Panc1 (cell line): ENCODE measurements at regions not wholly inside any gene's neighbourhood (a gene's known extent, or its start where the extent isn't known, plus 50 kb on each side); places are given as distances from the start of the nearest gene placed in this dataset.

Source experiments
- ATAC-seq: fragments of 200-7000 bp; cut with Tn5 transposase; 2 replicates; pipeline ENCODE4 v1.9.1; 2020; ENCODE audit warnings: mild to moderate bottlenecking, moderate library complexity
- BruUV-seq: library from RNA; stranded (reverse); fragments of 400-500 nt; replicated peaks from 2 replicates; lab custom pipeline; 2021; lab: Mats Ljungman, UMichigan
- CTCF ChIA-PET: fragments of 300-600 bp; sonication (Branson Sonifier 250); formaldehyde crosslinking; loops from one replicate; lab custom pipeline; 2022; ENCODE audit warnings: antibody characterized with exemption; lab: Charles Lee
- POLR2A ChIA-PET: fragments of 300-600 bp; sonication (Branson Sonifier 250); formaldehyde crosslinking; loops from one replicate; lab custom pipeline; 2022; ENCODE audit warnings: antibody characterized with exemption; lab: Charles Lee
- DNase-seq: peaks from one replicate; pipeline ENCODE4 v3.0.0-alpha.2; 2010; ENCODE audit warnings: low read depth, low spot score
- H3K27ac ChIP-seq: 2 replicates; pipeline ENCODE4 v1.5.1; 2011; ENCODE audit warnings: mild to moderate bottlenecking, low read length, inconsistent platforms
- H3K27me3 ChIP-seq: fragments of 200-500 bp; sonication (Bioruptor generic); 2 replicates; pipeline ENCODE4 v1.6.0; 2014; ENCODE audit warnings: low read length, inconsistent platforms; ENCODE audit not compliant: control insufficient read depth, insufficient read depth
- H3K36me3 ChIP-seq: fragments of 200-500 bp; sonication (Bioruptor generic); 2 replicates; pipeline ENCODE4 v1.5.1; 2014; ENCODE audit warnings: inconsistent platforms, mild to moderate bottlenecking, low read length, moderate library complexity; ENCODE audit not compliant: control insufficient read depth, insufficient read depth
- H3K4me1 ChIP-seq: 2 replicates; pipeline ENCODE4 v1.5.1; 2011; ENCODE audit warnings: inconsistent platforms, mild to moderate bottlenecking, low read length, moderate library complexity; ENCODE audit not compliant: control insufficient read depth, insufficient read depth
- H3K4me3 ChIP-seq, 2 experiments: 2 replicates each; pipeline ENCODE4 v1.5.1; 2011 to 2012; ENCODE audit warnings: low read depth in 2 of 2, low read length in 2 of 2, mild to moderate bottlenecking in 2 of 2, inconsistent platforms in 1 of 2, moderate library complexity in 1 of 2
- H3K9me3 ChIP-seq: fragments of 200-500 bp; sonication (Bioruptor generic); 2 replicates; pipeline ENCODE4 v1.5.1; 2014; ENCODE audit warnings: low read depth, mild to moderate bottlenecking, inconsistent platforms, low read length, moderate library complexity; ENCODE audit not compliant: control insufficient read depth, insufficient read depth
- POLR2AphosphoS5 ChIP-seq: IDR thresholded peaks from 2 replicates; pipeline ENCODE4 v1.6.1; 2012; ENCODE audit warnings: mild to moderate bottlenecking, low read depth, low read length, moderate library complexity
- SIN3A ChIP-seq: IDR thresholded peaks from 2 replicates; pipeline ENCODE4 v1.6.1; 2012; ENCODE audit warnings: low read depth, mild to moderate bottlenecking, low read length, moderate library complexity, borderline replicate concordance; ENCODE audit not compliant: insufficient read depth
- TCF7L2 ChIP-seq: IDR thresholded peaks from 2 replicates; pipeline ENCODE4 v1.6.1; 2011; ENCODE audit warnings: mild to moderate bottlenecking, low read depth, low read length, inconsistent platforms
- in situ Hi-C: cut with HindIII; loops from 2 replicates; pipeline ENCODE4 v1.10.0; 2016; ENCODE audit warnings: low sequenced_read_pairs, low pct_unique_long_range_greater_than_20kb
- intact Hi-C: fragments of 100-400 bp; cut with micrococcal nuclease; formaldehyde crosslinking; loops from one replicate; pipeline ENCODE4 v1.10.0; 2022; ENCODE audit not compliant: unreplicated experiment
- TF ChIP-seq, protein P1 (sequence below): fragments of 450-650 bp; IDR thresholded peaks from 2 replicates; pipeline ENCODE4 v1.5.1; 2017; ENCODE audit warnings: mild to moderate bottlenecking
- TF ChIP-seq, protein P2 (sequence below), 2 experiments: IDR thresholded peaks; 2 replicates each; pipeline ENCODE4 v1.6.1; 2011 to 2012; ENCODE audit warnings: low read depth in 2 of 2, control low read depth in 1 of 2, low read length in 1 of 2, mild to moderate bottlenecking in 1 of 2, moderate library complexity in 1 of 2; ENCODE audit not compliant: insufficient read depth in 1 of 2

DNA sequence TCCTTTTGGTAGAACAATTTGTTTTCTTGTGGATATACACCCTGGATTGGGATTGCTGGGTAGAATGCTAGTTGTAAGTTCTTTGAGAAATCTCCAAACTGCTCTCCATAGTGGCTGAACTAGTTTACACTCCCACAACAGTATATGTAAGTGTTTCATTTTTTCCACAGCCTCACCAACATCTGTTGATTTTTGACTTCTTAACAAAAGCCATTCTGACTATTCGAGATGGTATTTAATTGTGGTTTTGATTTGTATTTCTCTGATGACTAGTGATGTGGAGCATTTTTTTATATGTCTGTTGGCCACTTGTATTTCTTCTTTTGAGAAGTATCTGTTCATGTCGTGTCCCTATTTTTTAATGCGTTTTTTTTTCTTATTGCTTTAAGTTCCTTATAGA lies 444.1 kb downstream of the CBLN4 start:
- H3K4me3 ChIP-seq: no peak overlapping the region
- no peaks in the 10 kb centered on the region for H3K36me3 ChIP-seq
- no peak for TF ChIP-seq TCF7L2
- no peak for TF ChIP-seq POLR2AphosphoS5
- TF ChIP-seq SIN3A: no peak
- TF ChIP-seq, protein P1, sequence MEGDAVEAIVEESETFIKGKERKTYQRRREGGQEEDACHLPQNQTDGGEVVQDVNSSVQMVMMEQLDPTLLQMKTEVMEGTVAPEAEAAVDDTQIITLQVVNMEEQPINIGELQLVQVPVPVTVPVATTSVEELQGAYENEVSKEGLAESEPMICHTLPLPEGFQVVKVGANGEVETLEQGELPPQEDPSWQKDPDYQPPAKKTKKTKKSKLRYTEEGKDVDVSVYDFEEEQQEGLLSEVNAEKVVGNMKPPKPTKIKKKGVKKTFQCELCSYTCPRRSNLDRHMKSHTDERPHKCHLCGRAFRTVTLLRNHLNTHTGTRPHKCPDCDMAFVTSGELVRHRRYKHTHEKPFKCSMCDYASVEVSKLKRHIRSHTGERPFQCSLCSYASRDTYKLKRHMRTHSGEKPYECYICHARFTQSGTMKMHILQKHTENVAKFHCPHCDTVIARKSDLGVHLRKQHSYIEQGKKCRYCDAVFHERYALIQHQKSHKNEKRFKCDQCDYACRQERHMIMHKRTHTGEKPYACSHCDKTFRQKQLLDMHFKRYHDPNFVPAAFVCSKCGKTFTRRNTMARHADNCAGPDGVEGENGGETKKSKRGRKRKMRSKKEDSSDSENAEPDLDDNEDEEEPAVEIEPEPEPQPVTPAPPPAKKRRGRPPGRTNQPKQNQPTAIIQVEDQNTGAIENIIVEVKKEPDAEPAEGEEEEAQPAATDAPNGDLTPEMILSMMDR: no peak
- TF ChIP-seq, protein P2, sequence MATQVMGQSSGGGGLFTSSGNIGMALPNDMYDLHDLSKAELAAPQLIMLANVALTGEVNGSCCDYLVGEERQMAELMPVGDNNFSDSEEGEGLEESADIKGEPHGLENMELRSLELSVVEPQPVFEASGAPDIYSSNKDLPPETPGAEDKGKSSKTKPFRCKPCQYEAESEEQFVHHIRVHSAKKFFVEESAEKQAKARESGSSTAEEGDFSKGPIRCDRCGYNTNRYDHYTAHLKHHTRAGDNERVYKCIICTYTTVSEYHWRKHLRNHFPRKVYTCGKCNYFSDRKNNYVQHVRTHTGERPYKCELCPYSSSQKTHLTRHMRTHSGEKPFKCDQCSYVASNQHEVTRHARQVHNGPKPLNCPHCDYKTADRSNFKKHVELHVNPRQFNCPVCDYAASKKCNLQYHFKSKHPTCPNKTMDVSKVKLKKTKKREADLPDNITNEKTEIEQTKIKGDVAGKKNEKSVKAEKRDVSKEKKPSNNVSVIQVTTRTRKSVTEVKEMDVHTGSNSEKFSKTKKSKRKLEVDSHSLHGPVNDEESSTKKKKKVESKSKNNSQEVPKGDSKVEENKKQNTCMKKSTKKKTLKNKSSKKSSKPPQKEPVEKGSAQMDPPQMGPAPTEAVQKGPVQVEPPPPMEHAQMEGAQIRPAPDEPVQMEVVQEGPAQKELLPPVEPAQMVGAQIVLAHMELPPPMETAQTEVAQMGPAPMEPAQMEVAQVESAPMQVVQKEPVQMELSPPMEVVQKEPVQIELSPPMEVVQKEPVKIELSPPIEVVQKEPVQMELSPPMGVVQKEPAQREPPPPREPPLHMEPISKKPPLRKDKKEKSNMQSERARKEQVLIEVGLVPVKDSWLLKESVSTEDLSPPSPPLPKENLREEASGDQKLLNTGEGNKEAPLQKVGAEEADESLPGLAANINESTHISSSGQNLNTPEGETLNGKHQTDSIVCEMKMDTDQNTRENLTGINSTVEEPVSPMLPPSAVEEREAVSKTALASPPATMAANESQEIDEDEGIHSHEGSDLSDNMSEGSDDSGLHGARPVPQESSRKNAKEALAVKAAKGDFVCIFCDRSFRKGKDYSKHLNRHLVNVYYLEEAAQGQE (IDR thresholded peaks at IDR 0.05; ENCODE audit: insufficient read depth in 1 of 2, low read depth in 2 of 2, low read length in 1 of 2): no peak
- in situ Hi-C loops: no loop called here
- intact Hi-C loops: no loop called here
- no peaks in the 10 kb centered on the region for H3K4me1 ChIP-seq
- DNase-seq: no peak
- H3K27me3 ChIP-seq: no peaks in the 10 kb centered on the region
- no peak for ATAC-seq
- no TSS peak for BruUV-seq
- H3K27ac ChIP-seq: no peak overlapping the region
- no peaks in the 10 kb centered on the region; the same call in 1 of the 2 replicates for H3K9me3 ChIP-seq
- POLR2A ChIA-PET: no interaction called here
- CTCF ChIA-PET: no interaction called here

DNA sequence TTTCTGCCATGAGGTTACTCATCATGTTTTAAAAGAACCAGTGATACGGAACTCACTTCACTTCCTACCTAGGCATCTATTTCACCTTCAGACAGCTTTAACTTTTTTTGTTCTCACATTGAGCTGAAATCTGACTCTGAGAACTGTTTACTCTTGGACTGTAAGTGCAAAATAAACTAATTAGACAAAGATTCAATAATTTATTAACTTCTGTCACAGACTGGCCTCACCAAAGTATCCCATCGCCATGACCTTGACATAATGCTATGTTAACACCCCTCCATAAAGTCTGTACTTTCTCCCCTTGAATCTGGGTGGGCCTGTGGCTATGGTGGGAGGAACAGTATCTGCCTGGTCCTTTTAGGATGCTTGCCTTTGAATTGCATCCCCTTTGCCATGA lies 448.1 kb downstream of the CBLN4 start:
- TF ChIP-seq, protein P2 (IDR thresholded peaks at IDR 0.05; ENCODE audit: insufficient read depth in 1 of 2, low read depth in 2 of 2, low read length in 1 of 2): no peak
- no peak for TF ChIP-seq SIN3A
- TF ChIP-seq, protein P1: no peak
- no peak for TF ChIP-seq TCF7L2
- no peak for TF ChIP-seq POLR2AphosphoS5

More for the DNA sequence above, 448.1 kb downstream of the CBLN4 start:
- ATAC-seq (no peak), DNase-seq (no peak)
- POLR2A ChIA-PET: no interaction called here
- no peaks in the 10 kb centered on the region for H3K27me3 ChIP-seq
- in situ Hi-C loops (no loop called here), intact Hi-C loops (no loop called here)
- BruUV-seq: no TSS peak
- no peaks in the 10 kb centered on the region for H3K36me3 ChIP-seq
- no peaks in the 10 kb centered on the region for H3K9me3 ChIP-seq
- CTCF ChIA-PET: no interaction called here
- no peaks in the 10 kb centered on the region for H3K4me1 ChIP-seq
- no peak overlapping the region for H3K4me3 ChIP-seq
- no peak overlapping the region for H3K27ac ChIP-seq
